HEK293 (cell line): ENCODE measurements at regions not wholly inside any gene's neighbourhood (a gene's known extent, or its start where the extent isn't known, plus 50 kb on each side); places are given as distances from the start of the nearest gene placed in this dataset.
"Not testable (repeated sequence)": the region's sequence is repeated elsewhere in the genome, so short reads cannot be mapped to it uniquely, and the experiment has no call there.

Experiments
- CTCF ChIP-seq: fragments of 450-650 bp; formaldehyde crosslinking; IDR thresholded peaks from 2 replicates; pipeline ENCODE4 v1.5.1; 2016; ENCODE audit warnings: missing biosample characterization, missing genetic modification characterization
- KLF7 ChIP-seq: fragments of 450-650 bp; formaldehyde crosslinking; IDR thresholded peaks from 2 replicates; pipeline ENCODE4 v1.5.1; 2016; ENCODE audit warnings: missing biosample characterization, missing genetic modification characterization, borderline replicate concordance
- MYNN ChIP-seq: fragments of 450-650 bp; formaldehyde crosslinking; IDR thresholded peaks from 2 replicates; pipeline ENCODE4 v1.5.1; 2016; ENCODE audit warnings: missing biosample characterization, missing genetic modification characterization, borderline replicate concordance
- TCF7L2 ChIP-seq: IDR thresholded peaks from 2 replicates; pipeline ENCODE4 v1.6.1; 2011; ENCODE audit warnings: low read depth, mild to moderate bottlenecking, inconsistent platforms, low read length, moderate library complexity, borderline replicate concordance
- ZBTB17 ChIP-seq: fragments of 450-650 bp; formaldehyde crosslinking; IDR thresholded peaks from 2 replicates; pipeline ENCODE4 v1.5.1; 2016; ENCODE audit warnings: missing biosample characterization, missing genetic modification characterization
- ZBTB20 ChIP-seq: fragments of 450-650 bp; formaldehyde crosslinking; IDR thresholded peaks from 2 replicates; pipeline ENCODE4 v1.5.1; 2016; ENCODE audit warnings: missing biosample characterization, missing genetic modification characterization
- ZNF184 ChIP-seq: fragments of 450-650 bp; IDR thresholded peaks from 2 replicates; pipeline ENCODE4 v1.5.1; 2018; ENCODE audit warnings: missing biosample characterization, mild to moderate bottlenecking, missing genetic modification characterization
- ZNF266 ChIP-seq: fragments of 450-650 bp; formaldehyde crosslinking; IDR thresholded peaks from 2 replicates; pipeline ENCODE4 v1.5.1; 2016; ENCODE audit warnings: missing biosample characterization, missing genetic modification characterization, low read depth
- ZNF513 ChIP-seq: fragments of 450-650 bp; IDR thresholded peaks from 2 replicates; pipeline ENCODE4 v1.5.1; 2018; ENCODE audit warnings: missing biosample characterization, missing genetic modification characterization

GRCh38 chr15:20594219-20594618 is 52.6 kb upstream of the GOLGA6L6 start:
- not testable (repeated sequence) for TF ChIP-seq KLF7; CTCF (tag by site-specific recombination); ZNF266 (tag by site-specific recombination); MYNN (tag by site-specific recombination); TCF7L2; ZNF513 (tag by site-specific recombination); ZNF184 (tag by site-specific recombination); ZBTB17 (tag by site-specific recombination); ZBTB20 (tag by site-specific recombination)
